Heart left ventricle (tissue), 16 donors: ENCODE measurements at regions not wholly inside any gene's neighbourhood (a gene's known extent, or its start where the extent isn't known, plus 50 kb on each side); places are given as distances from the start of the nearest gene placed in this dataset.

ENCODE experiments used
- ATAC-seq, 4 donors: fragments of 200-7000 bp; cut with Tn5 transposase; one replicate each; pipeline ENCODE4 v1.9.1; 2020 to 2022; ENCODE audit warnings: moderate library complexity in 4 of 4, mild to moderate bottlenecking in 3 of 4, moderate number of reproducible peaks in 1 of 4
- DNase-seq, 5 donors: peaks; one replicate each; pipeline ENCODE4 v3.0.0-alpha.2; 2020
- H3K27ac ChIP-seq, 12 donors: fragments of 200-600 bp; sonication (generic) in 4 of 12; one replicate each; pipeline versions ENCODE4 v1.5.0 to v1.8.0; 2016 to 2022; ENCODE audit warnings: mild to moderate bottlenecking in 2 of 12
- H3K27me3 ChIP-seq, 9 donors: fragments of 200-600 bp; sonication (generic) in 2 of 9; one replicate each; pipeline versions ENCODE4 v1.5.1 to v1.8.0; 2016 to 2022; ENCODE audit warnings: mild to moderate bottlenecking in 3 of 9
- H3K36me3 ChIP-seq, 9 donors: fragments of 200-600 bp; sonication (generic) in 2 of 9; one replicate each; pipeline versions ENCODE4 v1.5.0 to v1.8.0; 2018 to 2022; ENCODE audit warnings: mild to moderate bottlenecking in 2 of 9
- H3K4me1 ChIP-seq, 12 donors: fragments of 200-600 bp; sonication (generic) in 4 of 12; one replicate each; pipeline versions ENCODE4 v1.5.0 to v1.8.0; 2016 to 2022; ENCODE audit warnings: mild to moderate bottlenecking in 3 of 12
- H3K4me3 ChIP-seq, 12 donors: fragments of 200-600 bp; sonication (generic) in 4 of 12; one replicate each; pipeline versions ENCODE4 v1.5.0 to v1.8.0; 2017 to 2022; ENCODE audit warnings: mild to moderate bottlenecking in 9 of 12, moderate library complexity in 4 of 12
- H3K9me3 ChIP-seq, 12 donors: fragments of 200-600 bp; sonication (generic) in 4 of 12; one replicate each; pipeline versions ENCODE4 v1.5.0 to v1.8.0; 2016 to 2022; ENCODE audit warnings: mild to moderate bottlenecking in 1 of 12
- POLR2A ChIP-seq, 2 donors: fragments of 450-650 bp; IDR thresholded peaks; one replicate each; pipeline ENCODE4 v1.6.1; 2017; ENCODE audit warnings: antibody characterized with exemption in 2 of 2, mild to moderate bottlenecking in 2 of 2, moderate library complexity in 2 of 2
- WGBS, 4 donors: extraction: QIAGEN DNeasy Blood & Tissue Kit in 2 of 4; methylation state at CpG; one replicate each; pipeline versions ENCODE4 v1.1.5 to v1.1.7; 2013 to 2018; 5-methylcytosine and 5-hydroxymethylcytosine counted together
- intact Hi-C, 10 donors: fragments of 100-400 bp; cut with DNase I; formaldehyde crosslinking; loops; one replicate each; pipeline versions ENCODE4 v1.11.1 to v1.14.2; 2022
- TF ChIP-seq, protein P1 (sequence below), 12 donors: fragments of 200-600 bp; sonication (generic) in 4 of 12; IDR thresholded peaks; one replicate each; pipeline versions ENCODE4 v1.5.0 to v1.8.0; 2018 to 2022; ENCODE audit warnings: antibody characterized with exemption in 12 of 12, mild to moderate bottlenecking in 5 of 12
- donor health status: ischemic (EF 13 %, LVEDD 7.1; RV severe dilation, severe dysfunction).
- donor health status: healthy with polysubstance abuse.
- donor health status: DM: no; HTN: yes; CAD: no.
- donor health status: DM: no; HTN: no; CAD: no.
- donor health status: ischemic (EF 25% LVEDD 6.9; RV normal size, moderate dysfunction).
- donor health status: ischemic (EF 25% LVEDD 5.7; RV mildly dilated, moderate dysfunction).
- donor health status: healthy.
- donor health status: DM: yes; HTN: yes; CAD: no.
- donor health status: ischemic (EF 35%, LVEDD 5.7; RV mildly dilated, moderate dysfunction).
- donor health status: nonischemic (EF 11% LVEDD 7.7; RV severe dilation, severe dysfunction).
- donor health status: DM: yes; HTN: yes; CAD: no.
- donor health status: PGD.
- donor health status: ischemic (EF 29% LVEDD 5.4; RV normal size, mild dysfunction).
- donor health status: nonischemic (EF 23%, LVEDD 6.1; RV moderate dilation, normal function).

DNA sequence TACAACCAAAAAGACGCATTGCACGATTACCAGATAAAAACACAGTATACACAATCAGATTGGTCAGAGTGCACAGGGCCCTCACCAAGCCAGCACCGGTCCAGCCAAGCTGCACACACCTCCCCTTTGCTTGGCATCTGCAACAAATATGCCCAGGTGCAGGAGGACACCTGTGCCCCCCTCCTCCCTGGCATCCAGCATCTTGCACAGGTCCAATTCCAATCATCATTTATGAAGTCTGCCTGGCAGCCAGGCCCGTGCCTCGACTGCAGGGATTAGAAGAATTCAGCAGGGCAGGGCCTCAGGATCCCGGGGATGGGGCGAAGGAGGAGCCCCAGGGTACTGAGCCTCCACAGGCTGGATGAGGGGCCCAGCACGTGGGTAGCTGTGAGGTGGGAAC lies 302.1 kb downstream of the CTTN start:
- Histone ChIP-seq H3K4me1 (no peaks in the 10 kb centered on the region), H3K36me3 (no peaks in the 10 kb centered on the region), H3K4me3 (no peak overlapping the region), H3K9me3 (no peaks in the 10 kb centered on the region), H3K27ac (no peak overlapping the region), H3K27me3 (peaks cover 0 to 17% (median 0%) of the 10 kb centered on the region in 9 donors)
- 84 to 88% (median 86%) methylated on average over 8 of the region's 8 CpGs for WGBS, 4 donors
- no peak for DNase-seq
- no peak for ATAC-seq
- TF ChIP-seq POLR2A (IDR thresholded peaks at IDR 0.05), result no peak
- intact Hi-C loops, result loop anchor here in 1 of 10 donors (10.0 kb wide), 1 partner anchor 56 kb away; no protein-coding TSS in a partner anchor

DNA sequence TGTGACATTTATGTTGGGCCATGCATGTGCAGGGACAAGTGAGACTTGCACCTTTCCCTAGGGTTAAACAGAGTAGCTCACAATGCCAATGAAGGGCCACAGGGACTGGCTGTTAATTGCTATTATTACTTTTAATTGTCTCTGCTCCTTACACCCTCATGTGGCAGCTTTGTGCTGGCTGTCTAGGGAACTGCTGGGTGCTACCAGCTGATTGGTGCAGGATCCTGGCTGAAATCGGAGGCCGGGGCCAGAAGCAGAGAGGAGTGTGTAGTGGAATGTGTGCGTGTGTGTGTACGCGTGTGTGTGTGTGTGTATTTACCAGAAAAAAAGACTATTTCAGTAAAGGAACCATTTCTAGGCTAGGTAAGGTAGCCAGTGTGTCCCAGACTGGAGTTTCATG lies 302.5 kb downstream of the CTTN start:
- Histone ChIP-seq H3K27me3 (peaks cover 0 to 17% (median 0%) of the 10 kb centered on the region in 9 donors), H3K4me1 (no peaks in the 10 kb centered on the region), H3K36me3 (no peaks in the 10 kb centered on the region), H3K27ac (no peak overlapping the region), H3K4me3 (no peak overlapping the region), H3K9me3 (no peaks in the 10 kb centered on the region)
- WGBS, 4 donors, result 66 to 80% (median 68%) methylated on average over 5 of the region's 5 CpGs
- intact Hi-C loops, result loop anchor here in 1 of 10 donors (10.0 kb wide), 1 partner anchor 56 kb away; no protein-coding TSS in a partner anchor
- DNase-seq, result no peak
- no peak for ATAC-seq
- TF ChIP-seq POLR2A (IDR thresholded peaks at IDR 0.05), result no peak
- TF ChIP-seq, protein P1, sequence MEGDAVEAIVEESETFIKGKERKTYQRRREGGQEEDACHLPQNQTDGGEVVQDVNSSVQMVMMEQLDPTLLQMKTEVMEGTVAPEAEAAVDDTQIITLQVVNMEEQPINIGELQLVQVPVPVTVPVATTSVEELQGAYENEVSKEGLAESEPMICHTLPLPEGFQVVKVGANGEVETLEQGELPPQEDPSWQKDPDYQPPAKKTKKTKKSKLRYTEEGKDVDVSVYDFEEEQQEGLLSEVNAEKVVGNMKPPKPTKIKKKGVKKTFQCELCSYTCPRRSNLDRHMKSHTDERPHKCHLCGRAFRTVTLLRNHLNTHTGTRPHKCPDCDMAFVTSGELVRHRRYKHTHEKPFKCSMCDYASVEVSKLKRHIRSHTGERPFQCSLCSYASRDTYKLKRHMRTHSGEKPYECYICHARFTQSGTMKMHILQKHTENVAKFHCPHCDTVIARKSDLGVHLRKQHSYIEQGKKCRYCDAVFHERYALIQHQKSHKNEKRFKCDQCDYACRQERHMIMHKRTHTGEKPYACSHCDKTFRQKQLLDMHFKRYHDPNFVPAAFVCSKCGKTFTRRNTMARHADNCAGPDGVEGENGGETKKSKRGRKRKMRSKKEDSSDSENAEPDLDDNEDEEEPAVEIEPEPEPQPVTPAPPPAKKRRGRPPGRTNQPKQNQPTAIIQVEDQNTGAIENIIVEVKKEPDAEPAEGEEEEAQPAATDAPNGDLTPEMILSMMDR (IDR thresholded peaks at IDR 0.05), result no peak

DNA sequence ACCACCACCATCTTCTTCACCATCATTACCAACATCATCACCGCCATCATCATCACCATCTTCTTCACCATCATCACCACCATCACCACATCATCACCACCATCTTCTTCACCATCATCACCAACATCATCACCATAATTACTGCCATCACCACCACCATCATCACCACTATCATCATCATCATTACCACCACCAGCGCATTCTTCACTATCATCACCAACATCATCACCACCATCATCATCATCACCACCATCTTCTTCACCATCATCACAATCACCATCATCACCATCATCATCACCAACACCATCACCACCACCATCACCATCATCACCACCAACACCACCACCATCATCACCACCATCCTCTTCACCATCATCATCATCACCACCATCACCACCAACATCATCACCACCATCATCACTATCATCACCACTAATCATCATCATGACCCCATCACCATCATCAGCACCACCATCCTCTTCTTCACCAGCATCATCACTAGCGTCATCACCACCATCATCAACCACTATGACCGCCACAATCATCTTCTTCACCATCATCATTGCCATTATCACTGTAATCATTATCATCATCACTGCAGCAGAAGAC lies 303.8 kb downstream of the CTTN start:
- Histone ChIP-seq H3K27me3 (peaks cover 0 to 17% (median 0%) of the 10 kb centered on the region in 9 donors), H3K4me1 (no peaks in the 10 kb centered on the region), H3K4me3 (no peak overlapping the region), H3K36me3 (no peaks in the 10 kb centered on the region), H3K27ac (no peak overlapping the region), H3K9me3 (no peaks in the 10 kb centered on the region)
- 96 to 98% (median 97%) methylated on average over 4 of the region's 4 CpGs for WGBS, 4 donors
- DNase-seq (no peak), ATAC-seq (no peak)
- intact Hi-C loops, result loop anchor here in 1 of 10 donors (10.0 kb wide), 1 partner anchor 57 kb away; no protein-coding TSS in a partner anchor
- TF ChIP-seq, protein P1 (IDR thresholded peaks at IDR 0.05), result no peak
- TF ChIP-seq POLR2A (IDR thresholded peaks at IDR 0.05), result no peak

DNA sequence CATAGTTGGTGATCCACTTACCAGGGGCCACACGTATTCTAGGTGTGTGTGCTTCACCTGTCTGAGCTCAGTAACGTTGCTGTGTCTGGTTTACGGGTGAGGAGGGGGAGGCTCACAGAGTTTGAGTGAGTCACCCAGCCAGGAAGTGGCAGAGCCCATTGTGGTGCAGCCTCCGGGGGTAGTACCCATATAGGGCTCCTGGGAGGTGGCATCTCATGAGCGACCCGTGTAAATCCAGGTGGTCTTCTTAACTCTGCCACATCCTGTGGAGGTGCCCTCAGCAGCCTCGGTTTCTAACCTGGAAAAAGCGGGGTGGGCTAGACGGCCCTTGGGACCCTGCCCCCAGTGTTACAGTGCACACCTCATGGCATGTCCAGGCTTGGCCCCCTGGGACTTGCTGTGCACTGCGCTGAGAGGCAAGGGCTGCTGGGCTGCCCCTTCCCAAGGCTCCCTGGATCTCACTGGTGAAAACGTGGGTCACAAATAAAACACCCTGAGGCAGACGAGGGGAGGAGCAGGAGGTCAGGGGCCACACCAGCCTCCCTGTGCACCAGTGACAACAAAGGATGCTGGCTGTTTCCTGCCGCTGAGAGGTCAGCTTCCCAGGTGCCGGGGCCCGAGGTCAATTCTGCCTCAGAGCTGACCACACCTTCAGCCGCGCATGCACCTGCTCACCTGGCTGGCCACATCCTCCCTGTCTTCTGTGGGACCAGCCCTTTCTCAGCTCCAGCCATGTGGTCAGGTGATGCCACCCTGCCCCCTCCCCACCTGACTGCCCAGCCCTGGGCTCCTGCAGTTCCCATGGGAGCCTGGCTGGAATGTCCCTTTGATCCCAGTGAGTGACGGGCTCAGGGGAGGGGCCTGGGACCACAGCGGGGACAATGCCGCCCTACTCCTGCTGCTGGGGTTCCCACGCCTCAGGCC lies 305.1 kb downstream of the CTTN start:
- Histone ChIP-seq H3K36me3 (no peaks in the 10 kb centered on the region), H3K4me1 (no peaks in the 10 kb centered on the region), H3K27ac (no peak overlapping the region), H3K9me3 (no peaks in the 10 kb centered on the region), H3K4me3 (no peak overlapping the region), H3K27me3 (peaks cover 0 to 17% (median 0%) of the 10 kb centered on the region in 9 donors)
- ATAC-seq, result no peak
- intact Hi-C loops, result loop anchor here in 1 of 10 donors (10.0 kb wide), 1 partner anchor 59 kb away; no protein-coding TSS in a partner anchor
- no peak for DNase-seq
- WGBS, 4 donors, result 63 to 72% (median 71%) methylated on average over 16 to 21 of the region's 21 CpGs
- TF ChIP-seq, protein P1 (IDR thresholded peaks at IDR 0.05), result no peak
- no peak for TF ChIP-seq POLR2A (IDR thresholded peaks at IDR 0.05)
